ENCODE measurements at regions not wholly inside any gene's neighbourhood (a gene's known extent, or its start where the extent isn't known, plus 50 kb on each side); places are given as distances from the start of the nearest gene placed in this dataset.

GRCh38 chr17:6019959-6020358 lies 50.2 kb upstream of the WSCD1 start:
- TF ChIP-seq POLR2A (IDR thresholded peaks at IDR 0.05; ENCODE audit: extremely low read depth, insufficient read length) (no peak), CTCF (IDR thresholded peaks at IDR 0.05; ENCODE audit: low read depth, low read length) (no peak)

Data from NB4 (cell line).